WTC11 (cell line): ENCODE measurements at regions not wholly inside any gene's neighbourhood (a gene's known extent, or its start where the extent isn't known, plus 50 kb on each side); places are given as distances from the start of the nearest gene placed in this dataset.

Source experiments
- ATAC-seq: fragments of 200-7000 bp; cut with Tn5 transposase; 2 replicates; pipeline ENCODE4 v1.10.0; 2021; ENCODE audit warnings: mild to moderate bottlenecking, moderate library complexity
- CTCF ChIA-PET: fragments of 300-600 bp; sonication (Branson Sonifier 250); formaldehyde crosslinking; loops from one replicate; lab custom pipeline; 2021; ENCODE audit warnings: antibody characterized with exemption; lab: Charles Lee
- POLR2A ChIA-PET: fragments of 350-600 bp; sonication (Branson Sonifier 250); formaldehyde crosslinking; loops from one replicate; lab custom pipeline; 2021; ENCODE audit warnings: antibody characterized with exemption; lab: Charles Lee
- DNase-seq: peaks from one replicate; pipeline ENCODE4 v3.0.0; 2021; ENCODE audit warnings: low spot score
- H3K27ac Mint-ChIP-seq: 2 replicates; pipeline ENCODE4 v1.8.0; 2021; ENCODE audit warnings: mixed read lengths
- H3K27me3 Mint-ChIP-seq: 2 replicates; pipeline ENCODE4 v1.8.0; 2021; ENCODE audit warnings: low read depth, mild to moderate bottlenecking, moderate library complexity, mixed read lengths
- H3K36me3 Mint-ChIP-seq: 2 replicates; pipeline ENCODE4 v1.8.0; 2021; ENCODE audit warnings: mixed read lengths
- H3K4me1 Mint-ChIP-seq: 2 replicates; pipeline ENCODE4 v1.8.0; 2022; ENCODE audit warnings: mixed read lengths
- H3K4me3 Mint-ChIP-seq: 2 replicates; pipeline ENCODE4 v1.8.0; 2021; ENCODE audit warnings: mild to moderate bottlenecking, moderate library complexity, mixed read lengths
- H3K9me3 Mint-ChIP-seq: 2 replicates; pipeline ENCODE4 v1.8.0; 2021; ENCODE audit warnings: mixed read lengths
- ATF1 ChIP-seq: sonication (generic); formaldehyde crosslinking; IDR thresholded peaks from 2 replicates; pipeline ENCODE4 v1.8.1; 2023; ENCODE audit warnings: mild to moderate bottlenecking, moderate library complexity, missing genetic modification reagents
- ELF4 ChIP-seq: sonication (generic); formaldehyde crosslinking; IDR thresholded peaks from 2 replicates; pipeline ENCODE4 v1.8.1; 2022; ENCODE audit warnings: low read depth, mild to moderate bottlenecking, moderate library complexity, missing genetic modification reagents
- EMX1 ChIP-seq: fragments of 250-450 bp; sonication (Bioruptor Pico); IDR thresholded peaks from 2 replicates; pipeline ENCODE4 v1.8.0; 2021; ENCODE audit warnings: mild to moderate bottlenecking
- FOXJ3 ChIP-seq: sonication (generic); formaldehyde crosslinking; IDR thresholded peaks from 2 replicates; pipeline ENCODE4 v1.9.0; 2021; ENCODE audit warnings: missing genetic modification reagents, mild to moderate bottlenecking, borderline replicate concordance
- FOXP1 ChIP-seq: sonication (generic); formaldehyde crosslinking; IDR thresholded peaks from 2 replicates; pipeline ENCODE4 v1.8.0; 2022; ENCODE audit warnings: missing genetic modification reagents, mild to moderate bottlenecking, moderate library complexity, borderline replicate concordance
- GRHL2 ChIP-seq: fragments of 250-450 bp; sonication (Bioruptor Pico); IDR thresholded peaks from 2 replicates; pipeline ENCODE4 v1.8.0; 2022; ENCODE audit warnings: mild to moderate bottlenecking, moderate library complexity; ENCODE audit not compliant: insufficient replicate concordance, severe bottlenecking
- NFE2L1 ChIP-seq: sonication (generic); formaldehyde crosslinking; IDR thresholded peaks from 2 replicates; pipeline ENCODE4 v1.8.1; 2023; ENCODE audit warnings: missing genetic modification reagents
- NR3C1 ChIP-seq: sonication (generic); formaldehyde crosslinking; conservative IDR thresholded peaks from 2 replicates; pipeline ENCODE4 v1.8.1; 2023; ENCODE audit warnings: low read depth, mild to moderate bottlenecking, missing genetic modification reagents
- SMAD3 ChIP-seq: sonication (generic); formaldehyde crosslinking; IDR thresholded peaks from 2 replicates; pipeline ENCODE4 v1.8.0; 2022; ENCODE audit warnings: missing genetic modification reagents, mild to moderate bottlenecking, borderline replicate concordance
- SMAD4 ChIP-seq: sonication (generic); formaldehyde crosslinking; IDR thresholded peaks from 2 replicates; pipeline ENCODE4 v1.8.0; 2022; ENCODE audit warnings: mild to moderate bottlenecking, missing genetic modification reagents
- SOX15 ChIP-seq: fragments of 250-450 bp; sonication (Bioruptor Pico); IDR thresholded peaks from 2 replicates; pipeline ENCODE4 v1.9.0; 2021; ENCODE audit warnings: mild to moderate bottlenecking
- SP1 ChIP-seq: sonication (generic); formaldehyde crosslinking; conservative IDR thresholded peaks from 2 replicates; pipeline ENCODE4 v1.8.1; 2022; ENCODE audit warnings: missing genetic modification reagents
- ZNF317 ChIP-seq: sonication (generic); formaldehyde crosslinking; IDR thresholded peaks from 2 replicates; pipeline ENCODE4 v1.8.1; 2023; ENCODE audit warnings: low read depth, mild to moderate bottlenecking, moderate library complexity, missing genetic modification reagents, borderline replicate concordance
- TF ChIP-seq, protein P1 (sequence below): sonication (generic); formaldehyde crosslinking; IDR thresholded peaks from 2 replicates; pipeline ENCODE4 v1.8.0; 2022; ENCODE audit warnings: missing genetic modification reagents
- TF ChIP-seq, protein P2 (sequence below): fragments of 250-450 bp; sonication (Bioruptor Pico); IDR thresholded peaks from 2 replicates; pipeline ENCODE4 v1.8.0; 2021; ENCODE audit warnings: mild to moderate bottlenecking
- TF ChIP-seq, protein P3 (sequence below): sonication (generic); formaldehyde crosslinking; IDR thresholded peaks from 2 replicates; pipeline ENCODE4 v1.8.1; 2022; ENCODE audit warnings: low read depth, mild to moderate bottlenecking, moderate library complexity, missing genetic modification reagents, borderline replicate concordance
- TF ChIP-seq, protein P4 (sequence below): sonication (generic); formaldehyde crosslinking; IDR thresholded peaks from 2 replicates; pipeline ENCODE4 v1.8.1; 2023; ENCODE audit warnings: mild to moderate bottlenecking, missing genetic modification reagents
- TF ChIP-seq, protein P5 (sequence below): fragments of 250-450 bp; sonication (Bioruptor Pico); conservative IDR thresholded peaks from 2 replicates; pipeline ENCODE4 v1.9.0; 2021; ENCODE audit warnings: mild to moderate bottlenecking

DNA sequence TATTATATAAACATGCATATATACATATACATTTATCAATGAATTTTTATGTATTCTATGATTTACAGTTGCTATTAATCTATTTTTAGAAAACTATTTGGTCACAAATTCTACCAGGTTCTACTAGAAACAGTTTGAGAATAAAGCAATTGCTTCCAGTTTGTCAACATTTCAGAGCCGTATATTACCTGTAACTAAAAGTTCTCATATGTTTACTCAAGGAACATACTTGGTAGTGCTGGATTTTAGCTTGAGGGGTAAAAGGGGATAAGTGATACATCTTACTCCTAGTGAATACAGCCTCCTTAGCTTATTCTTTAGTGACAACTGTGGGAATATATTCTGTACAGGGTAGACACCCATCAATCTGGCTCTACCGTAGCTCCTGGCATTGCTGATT lies 1590.5 kb upstream of the LRRTM3 start (continued):
- TF ChIP-seq, protein P1, sequence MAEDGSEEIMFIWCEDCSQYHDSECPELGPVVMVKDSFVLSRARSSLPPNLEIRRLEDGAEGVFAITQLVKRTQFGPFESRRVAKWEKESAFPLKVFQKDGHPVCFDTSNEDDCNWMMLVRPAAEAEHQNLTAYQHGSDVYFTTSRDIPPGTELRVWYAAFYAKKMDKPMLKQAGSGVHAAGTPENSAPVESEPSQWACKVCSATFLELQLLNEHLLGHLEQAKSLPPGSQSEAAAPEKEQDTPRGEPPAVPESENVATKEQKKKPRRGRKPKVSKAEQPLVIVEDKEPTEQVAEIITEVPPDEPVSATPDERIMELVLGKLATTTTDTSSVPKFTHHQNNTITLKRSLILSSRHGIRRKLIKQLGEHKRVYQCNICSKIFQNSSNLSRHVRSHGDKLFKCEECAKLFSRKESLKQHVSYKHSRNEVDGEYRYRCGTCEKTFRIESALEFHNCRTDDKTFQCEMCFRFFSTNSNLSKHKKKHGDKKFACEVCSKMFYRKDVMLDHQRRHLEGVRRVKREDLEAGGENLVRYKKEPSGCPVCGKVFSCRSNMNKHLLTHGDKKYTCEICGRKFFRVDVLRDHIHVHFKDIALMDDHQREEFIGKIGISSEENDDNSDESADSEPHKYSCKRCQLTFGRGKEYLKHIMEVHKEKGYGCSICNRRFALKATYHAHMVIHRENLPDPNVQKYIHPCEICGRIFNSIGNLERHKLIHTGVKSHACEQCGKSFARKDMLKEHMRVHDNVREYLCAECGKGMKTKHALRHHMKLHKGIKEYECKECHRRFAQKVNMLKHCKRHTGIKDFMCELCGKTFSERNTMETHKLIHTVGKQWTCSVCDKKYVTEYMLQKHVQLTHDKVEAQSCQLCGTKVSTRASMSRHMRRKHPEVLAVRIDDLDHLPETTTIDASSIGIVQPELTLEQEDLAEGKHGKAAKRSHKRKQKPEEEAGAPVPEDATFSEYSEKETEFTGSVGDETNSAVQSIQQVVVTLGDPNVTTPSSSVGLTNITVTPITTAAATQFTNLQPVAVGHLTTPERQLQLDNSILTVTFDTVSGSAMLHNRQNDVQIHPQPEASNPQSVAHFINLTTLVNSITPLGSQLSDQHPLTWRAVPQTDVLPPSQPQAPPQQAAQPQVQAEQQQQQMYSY (CRISPR knock-in tag) = no peak
- TF ChIP-seq NR3C1 = no peak
- TF ChIP-seq EMX1 (CRISPR knock-in tag) = no peak

DNA sequence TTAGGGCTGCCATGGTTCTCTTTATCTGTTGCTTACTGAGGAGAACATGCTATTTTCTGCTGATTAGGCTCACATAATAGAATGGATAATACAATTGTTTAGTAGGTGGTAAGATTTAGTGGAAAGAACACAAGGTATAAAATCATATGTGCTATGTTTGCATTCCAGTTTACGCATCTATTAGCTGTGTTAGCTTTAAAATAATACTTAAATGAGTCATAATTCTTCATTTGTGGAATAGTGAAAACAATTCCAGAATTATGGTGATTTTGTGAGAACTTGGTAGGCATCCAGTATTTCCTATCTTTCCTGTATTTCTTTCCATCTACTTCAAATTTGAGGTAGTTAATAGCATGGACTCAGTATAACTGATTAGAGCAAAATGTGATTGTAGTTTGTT lies 1585.5 kb upstream of the LRRTM3 start:
- CTCF ChIA-PET = no interaction called here
- H3K4me1 Mint-ChIP-seq = no peaks in the 10 kb centered on the region
- no peaks in the 10 kb centered on the region for H3K36me3 Mint-ChIP-seq
- no peak for ATAC-seq
- H3K4me3 Mint-ChIP-seq = no peak overlapping the region
- DNase-seq = no peak
- H3K9me3 Mint-ChIP-seq = no peaks in the 10 kb centered on the region
- no peak for TF ChIP-seq SOX15
- no peak for TF ChIP-seq ZNF317
- TF ChIP-seq ELF4 (CRISPR knock-in tag) = no peak
- TF ChIP-seq FOXJ3 (CRISPR knock-in tag) = no peak
- TF ChIP-seq, protein P2, sequence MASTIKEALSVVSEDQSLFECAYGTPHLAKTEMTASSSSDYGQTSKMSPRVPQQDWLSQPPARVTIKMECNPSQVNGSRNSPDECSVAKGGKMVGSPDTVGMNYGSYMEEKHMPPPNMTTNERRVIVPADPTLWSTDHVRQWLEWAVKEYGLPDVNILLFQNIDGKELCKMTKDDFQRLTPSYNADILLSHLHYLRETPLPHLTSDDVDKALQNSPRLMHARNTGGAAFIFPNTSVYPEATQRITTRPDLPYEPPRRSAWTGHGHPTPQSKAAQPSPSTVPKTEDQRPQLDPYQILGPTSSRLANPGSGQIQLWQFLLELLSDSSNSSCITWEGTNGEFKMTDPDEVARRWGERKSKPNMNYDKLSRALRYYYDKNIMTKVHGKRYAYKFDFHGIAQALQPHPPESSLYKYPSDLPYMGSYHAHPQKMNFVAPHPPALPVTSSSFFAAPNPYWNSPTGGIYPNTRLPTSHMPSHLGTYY = no peak
- TF ChIP-seq, protein P3, sequence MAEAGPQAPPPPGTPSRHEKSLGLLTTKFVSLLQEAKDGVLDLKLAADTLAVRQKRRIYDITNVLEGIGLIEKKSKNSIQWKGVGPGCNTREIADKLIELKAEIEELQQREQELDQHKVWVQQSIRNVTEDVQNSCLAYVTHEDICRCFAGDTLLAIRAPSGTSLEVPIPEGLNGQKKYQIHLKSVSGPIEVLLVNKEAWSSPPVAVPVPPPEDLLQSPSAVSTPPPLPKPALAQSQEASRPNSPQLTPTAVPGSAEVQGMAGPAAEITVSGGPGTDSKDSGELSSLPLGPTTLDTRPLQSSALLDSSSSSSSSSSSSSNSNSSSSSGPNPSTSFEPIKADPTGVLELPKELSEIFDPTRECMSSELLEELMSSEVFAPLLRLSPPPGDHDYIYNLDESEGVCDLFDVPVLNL (CRISPR knock-in tag) = no peak
- TF ChIP-seq FOXP1 = no peak
- TF ChIP-seq, protein P4, sequence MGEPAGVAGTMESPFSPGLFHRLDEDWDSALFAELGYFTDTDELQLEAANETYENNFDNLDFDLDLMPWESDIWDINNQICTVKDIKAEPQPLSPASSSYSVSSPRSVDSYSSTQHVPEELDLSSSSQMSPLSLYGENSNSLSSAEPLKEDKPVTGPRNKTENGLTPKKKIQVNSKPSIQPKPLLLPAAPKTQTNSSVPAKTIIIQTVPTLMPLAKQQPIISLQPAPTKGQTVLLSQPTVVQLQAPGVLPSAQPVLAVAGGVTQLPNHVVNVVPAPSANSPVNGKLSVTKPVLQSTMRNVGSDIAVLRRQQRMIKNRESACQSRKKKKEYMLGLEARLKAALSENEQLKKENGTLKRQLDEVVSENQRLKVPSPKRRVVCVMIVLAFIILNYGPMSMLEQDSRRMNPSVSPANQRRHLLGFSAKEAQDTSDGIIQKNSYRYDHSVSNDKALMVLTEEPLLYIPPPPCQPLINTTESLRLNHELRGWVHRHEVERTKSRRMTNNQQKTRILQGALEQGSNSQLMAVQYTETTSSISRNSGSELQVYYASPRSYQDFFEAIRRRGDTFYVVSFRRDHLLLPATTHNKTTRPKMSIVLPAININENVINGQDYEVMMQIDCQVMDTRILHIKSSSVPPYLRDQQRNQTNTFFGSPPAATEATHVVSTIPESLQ = no peak
- TF ChIP-seq, protein P5, sequence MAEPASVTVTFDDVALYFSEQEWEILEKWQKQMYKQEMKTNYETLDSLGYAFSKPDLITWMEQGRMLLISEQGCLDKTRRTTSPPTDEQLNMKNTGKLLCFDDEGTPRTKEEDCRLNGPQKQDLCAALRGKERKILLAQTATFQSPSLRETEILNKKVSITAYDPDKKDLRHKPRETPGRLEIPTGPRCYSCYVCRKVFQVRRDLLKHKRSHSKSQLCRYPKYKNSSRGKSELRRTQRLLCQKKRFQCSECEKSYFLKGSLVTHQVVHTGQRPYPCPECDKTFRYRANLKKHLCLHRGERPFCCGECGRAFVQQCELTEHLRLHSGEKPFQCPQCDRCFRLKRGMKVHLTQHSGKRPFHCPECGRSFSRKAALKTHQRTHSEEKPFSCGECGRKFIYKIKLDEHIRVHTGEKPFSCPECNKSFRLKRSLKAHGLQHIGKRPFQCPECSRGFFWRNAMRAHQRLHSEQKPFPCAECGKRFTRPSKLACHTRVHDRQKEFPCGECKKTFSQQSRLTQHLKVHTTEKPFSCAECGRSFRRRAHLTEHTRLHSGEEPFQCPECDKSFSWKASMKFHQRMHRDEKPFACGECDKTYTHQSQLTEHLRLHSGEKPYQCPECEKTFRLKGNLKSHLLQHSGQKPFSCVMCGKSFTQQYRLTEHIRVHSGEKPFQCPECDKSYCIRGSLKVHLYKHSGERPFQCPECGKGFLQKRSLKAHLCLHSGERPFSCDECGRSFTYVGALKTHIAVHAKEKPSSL (CRISPR knock-in tag) = no peak
- no peak for TF ChIP-seq SP1
- no peak for TF ChIP-seq SMAD3 (CRISPR knock-in tag)
- no peak for TF ChIP-seq GRHL2 (CRISPR knock-in tag)
- TF ChIP-seq SMAD4 (CRISPR knock-in tag) = no peak
- TF ChIP-seq NFE2L1 (CRISPR knock-in tag) = no peak
- TF ChIP-seq ATF1 = no peak
- TF ChIP-seq, all 79 proteins: peak for 0
- H3K27me3 Mint-ChIP-seq = no peaks in the 10 kb centered on the region
- H3K27ac Mint-ChIP-seq = no peak overlapping the region
- POLR2A ChIA-PET = no interaction called here
